ENCODE measurements at regions not wholly inside any gene's neighbourhood (a gene's known extent, or its start where the extent isn't known, plus 50 kb on each side); places are given as distances from the start of the nearest gene placed in this dataset.

GRCh38 chr5:68148096-68148495 is 67.5 kb upstream of the PIK3R1 start:
- Histone ChIP-seq H4K20me1 (ENCODE audit: insufficient read depth, low read length) (no peaks in the 10 kb centered on the region), H3K4me1 (ENCODE audit: insufficient read depth, low read length) (peaks cover 4% of the 10 kb centered on the region), H3K27me3 (ENCODE audit: insufficient read depth, low read length) (no peaks in the 10 kb centered on the region), H3K9me3 (ENCODE audit: insufficient read depth, low read depth, low read length) (no peaks in the 10 kb centered on the region), H2AFZ (ENCODE audit: low read depth, low read length) (no peak overlapping the region), H3K9ac (ENCODE audit: low read length) (no peak overlapping the region), H3K4me2 (ENCODE audit: low read length) (no peak overlapping the region), H3K36me3 (ENCODE audit: insufficient read depth, low read length) (no peaks in the 10 kb centered on the region), H3K79me2 (ENCODE audit: insufficient read depth, low read length) (no peaks in the 10 kb centered on the region), H3K4me3 (ENCODE audit: insufficient read depth, low read depth, low read length) (no peak overlapping the region), H3K27ac (ENCODE audit: low read depth, low read length) (no peak overlapping the region)
- Mint-ChIP-seq H3K27ac (ENCODE audit: unreplicated experiment) (no peak overlapping the region), H3K9me3 (ENCODE audit: unreplicated experiment) (peaks cover 2% of the 10 kb centered on the region), H3K4me1 (ENCODE audit: low read depth, unreplicated experiment) (peaks cover 5% of the 10 kb centered on the region), H3K27me3 (ENCODE audit: low read depth, unreplicated experiment) (no peaks in the 10 kb centered on the region), H3K36me3 (ENCODE audit: low read depth, unreplicated experiment) (no peaks in the 10 kb centered on the region), H3K4me3 (ENCODE audit: unreplicated experiment) (no peak overlapping the region)
- no peak for FAIRE-seq
- DNase-seq (ENCODE audit: low read depth): no peak
- TF ChIP-seq EZH2 (IDR thresholded peaks at IDR 0.05; ENCODE audit: insufficient read depth, low read length) (no peak), CTCF (IDR thresholded peaks at IDR 0.05; ENCODE audit: insufficient read depth, low read depth, low read length) (no peak)

- H3K27ac ChIP-seq (ENCODE audit: low read depth, low read length): no peak overlapping the region
- no peak overlapping the region for H3K9ac ChIP-seq (ENCODE audit: low read length)
- Mint-ChIP-seq H3K27ac (ENCODE audit: unreplicated experiment) (no peak overlapping the region), H3K9me3 (ENCODE audit: unreplicated experiment) (peaks cover 2% of the 10 kb centered on the region), H3K4me3 (ENCODE audit: unreplicated experiment) (no peak overlapping the region), H3K4me1 (ENCODE audit: low read depth, unreplicated experiment) (peaks cover 5% of the 10 kb centered on the region), H3K36me3 (ENCODE audit: low read depth, unreplicated experiment) (no peaks in the 10 kb centered on the region), H3K27me3 (ENCODE audit: low read depth, unreplicated experiment) (no peaks in the 10 kb centered on the region)
- DNase-seq (ENCODE audit: low read depth) (peak; percentile 67), FAIRE-seq (peak; percentile 13)
- H4K20me1 ChIP-seq (ENCODE audit: insufficient read depth, low read length): no peaks in the 10 kb centered on the region
- H2AFZ ChIP-seq (ENCODE audit: low read depth, low read length): no peak overlapping the region
- no peaks in the 10 kb centered on the region for H3K27me3 ChIP-seq (ENCODE audit: insufficient read depth, low read length)
- H3K4me1 ChIP-seq (ENCODE audit: insufficient read depth, low read length): peaks cover 4% of the 10 kb centered on the region
- H3K4me2 ChIP-seq (ENCODE audit: low read length): no peak overlapping the region
- TF ChIP-seq EZH2 (IDR thresholded peaks at IDR 0.05; ENCODE audit: insufficient read depth, low read length) (no peak), CTCF (IDR thresholded peaks at IDR 0.05; ENCODE audit: insufficient read depth, low read depth, low read length) (no peak)
- no peak overlapping the region for H3K4me3 ChIP-seq (ENCODE audit: insufficient read depth, low read depth, low read length)
- H3K79me2 ChIP-seq (ENCODE audit: insufficient read depth, low read length): no peaks in the 10 kb centered on the region
- no peaks in the 10 kb centered on the region for H3K36me3 ChIP-seq (ENCODE audit: insufficient read depth, low read length)
- no peaks in the 10 kb centered on the region for H3K9me3 ChIP-seq (ENCODE audit: insufficient read depth, low read depth, low read length)
Observed at GRCh38 chr5:68147659-68148058, 67.9 kb upstream of the PIK3R1 start.

- H3K27ac Mint-ChIP-seq (ENCODE audit: unreplicated experiment): no peak overlapping the region
Observed at GRCh38 chr5:68141494-68141893, 74.1 kb upstream of the PIK3R1 start.

More at GRCh38 chr5:68141494-68141893, 74.1 kb upstream of the PIK3R1 start:
- H3K4me1 Mint-ChIP-seq (ENCODE audit: low read depth, unreplicated experiment): peaks cover 3% of the 10 kb centered on the region
- H3K9me3 Mint-ChIP-seq (ENCODE audit: unreplicated experiment): peaks cover 2% of the 10 kb centered on the region
- Histone ChIP-seq H3K36me3 (ENCODE audit: insufficient read depth, low read length) (no peaks in the 10 kb centered on the region), H3K9ac (ENCODE audit: low read length) (no peak overlapping the region), H3K9me3 (ENCODE audit: insufficient read depth, low read depth, low read length) (no peaks in the 10 kb centered on the region), H3K4me1 (ENCODE audit: insufficient read depth, low read length) (peaks cover 3% of the 10 kb centered on the region), H2AFZ (ENCODE audit: low read depth, low read length) (peak overlapping the region; percentile 63), H3K4me2 (ENCODE audit: low read length) (no peak overlapping the region), H3K27me3 (ENCODE audit: insufficient read depth, low read length) (no peaks in the 10 kb centered on the region), H3K79me2 (ENCODE audit: insufficient read depth, low read length) (no peaks in the 10 kb centered on the region), H3K27ac (ENCODE audit: low read depth, low read length) (no peak overlapping the region), H3K4me3 (ENCODE audit: insufficient read depth, low read depth, low read length) (no peak overlapping the region), H4K20me1 (ENCODE audit: insufficient read depth, low read length) (no peaks in the 10 kb centered on the region)
- no peaks in the 10 kb centered on the region for H3K36me3 Mint-ChIP-seq (ENCODE audit: low read depth, unreplicated experiment)
- TF ChIP-seq EZH2 (IDR thresholded peaks at IDR 0.05; ENCODE audit: insufficient read depth, low read length): no peak
- TF ChIP-seq CTCF (IDR thresholded peaks at IDR 0.05; ENCODE audit: insufficient read depth, low read depth, low read length): no peak
- peak; percentile 66 for DNase-seq (ENCODE audit: low read depth)
- no peak overlapping the region for H3K4me3 Mint-ChIP-seq (ENCODE audit: unreplicated experiment)
- H3K27me3 Mint-ChIP-seq (ENCODE audit: low read depth, unreplicated experiment): no peaks in the 10 kb centered on the region
- FAIRE-seq: no peak

Measured in astrocyte (in vitro differentiated cells and primary cell).